Astrocyte (in vitro differentiated cells and primary cell): ENCODE measurements at regions not wholly inside any gene's neighbourhood (a gene's known extent, or its start where the extent isn't known, plus 50 kb on each side); places are given as distances from the start of the nearest gene placed in this dataset.

ENCODE experiments used
- CTCF ChIP-seq: IDR thresholded peaks from 2 replicates; pipeline ENCODE4 v1.5.1; 2011; ENCODE audit warnings: low read depth, mild to moderate bottlenecking, inconsistent platforms, low read length, moderate library complexity; ENCODE audit not compliant: insufficient read depth
- EZH2 ChIP-seq: IDR thresholded peaks from 2 replicates; pipeline ENCODE4 v1.6.1; 2012; ENCODE audit warnings: mild to moderate bottlenecking, low read length, inconsistent platforms; ENCODE audit not compliant: insufficient read depth

- TF ChIP-seq CTCF (no peak), EZH2 (no peak)
These were observed 77.4 kb upstream of the FRMD4A start for GRCh38 chr10:14408139-14408538.
